GM08714 (cell line): ENCODE measurements at regions not wholly inside any gene's neighbourhood (a gene's known extent, or its start where the extent isn't known, plus 50 kb on each side); places are given as distances from the start of the nearest gene placed in this dataset.

Experiments
- H3K4me3 ChIP-seq: fragments of 200-500 bp; sonication (Bioruptor generic); 2 replicates; pipeline ENCODE4 v1.5.1; 2014; ENCODE audit warnings: mild to moderate bottlenecking, low read length, inconsistent platforms
- ZNF274 ChIP-seq: IDR thresholded peaks from 2 replicates; pipeline ENCODE4 v1.6.1; 2012; ENCODE audit warnings: mild to moderate bottlenecking, low read depth, low read length

DNA sequence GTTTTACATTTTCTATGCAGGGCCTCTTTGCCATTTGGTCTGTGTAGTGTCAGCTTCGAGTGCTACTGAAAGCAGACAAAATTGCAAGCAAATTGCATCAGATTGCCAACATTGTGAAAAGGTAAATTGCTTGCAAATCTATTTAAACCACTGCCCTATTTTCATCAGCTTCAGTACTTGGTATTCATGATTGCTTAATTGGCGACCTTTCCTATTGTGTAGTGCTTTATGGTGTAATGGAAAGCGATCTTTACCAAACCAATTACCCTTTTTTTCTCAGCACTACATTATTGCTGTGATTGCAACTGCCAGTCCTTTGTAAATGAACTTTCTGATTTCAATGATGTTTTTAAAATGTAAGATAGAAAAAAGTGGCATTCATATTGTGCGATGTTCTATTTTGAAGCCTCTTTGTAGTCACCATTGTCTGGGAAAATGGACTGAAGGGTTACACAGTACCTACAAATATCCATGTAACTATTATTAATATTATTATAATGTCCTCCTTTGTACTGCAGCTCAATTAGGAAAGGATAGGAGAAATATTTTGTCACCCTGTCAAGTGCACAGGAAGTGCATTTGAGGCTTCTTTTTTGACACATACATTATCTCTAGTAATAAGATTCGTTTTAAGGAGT is 177.7 kb upstream of the SP8 start:
- TF ChIP-seq ZNF274: no peak
- H3K4me3 ChIP-seq: no peak overlapping the region

DNA sequence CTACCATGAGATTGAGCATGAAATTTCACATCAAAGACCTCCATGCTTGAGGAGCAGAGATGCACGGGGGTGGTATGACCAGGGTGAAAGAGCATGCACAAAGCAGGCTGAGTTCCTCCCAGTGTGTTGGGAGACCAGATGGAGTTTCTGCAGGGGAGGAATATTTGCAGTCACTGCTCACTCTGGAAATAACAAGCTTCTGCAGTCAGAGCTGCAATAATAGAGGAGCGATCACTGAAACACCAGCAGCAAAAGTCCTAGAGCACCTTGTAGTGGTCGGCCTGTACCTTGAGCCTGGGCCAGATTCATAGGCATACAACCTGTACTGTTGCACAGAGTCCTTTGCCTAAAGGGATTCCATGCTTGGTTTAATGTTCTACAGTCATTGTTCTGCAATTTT is 184.5 kb upstream of the SP8 start:
- no peak overlapping the region for H3K4me3 ChIP-seq
- no peak for TF ChIP-seq ZNF274

DNA sequence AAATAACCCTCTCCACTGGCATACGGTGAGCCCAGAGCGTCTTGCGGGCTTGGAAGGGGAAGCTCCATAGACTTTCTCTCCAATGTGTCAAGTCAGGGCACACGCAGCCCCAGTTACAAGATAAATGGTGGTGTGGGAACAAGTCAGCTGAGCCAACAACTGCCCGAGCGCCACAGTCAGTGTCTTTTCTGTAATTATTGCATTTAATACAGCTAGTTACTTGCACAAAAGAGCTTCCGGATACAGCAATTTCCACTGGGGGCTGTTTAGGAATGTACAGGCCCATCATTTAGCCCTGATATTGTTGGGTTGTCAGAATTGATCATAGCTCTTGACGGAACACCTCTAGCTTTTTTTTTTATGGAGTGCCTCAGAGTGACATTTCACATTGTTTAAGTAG is 193.5 kb upstream of the SP8 start:
- TF ChIP-seq ZNF274: no peak

DNA sequence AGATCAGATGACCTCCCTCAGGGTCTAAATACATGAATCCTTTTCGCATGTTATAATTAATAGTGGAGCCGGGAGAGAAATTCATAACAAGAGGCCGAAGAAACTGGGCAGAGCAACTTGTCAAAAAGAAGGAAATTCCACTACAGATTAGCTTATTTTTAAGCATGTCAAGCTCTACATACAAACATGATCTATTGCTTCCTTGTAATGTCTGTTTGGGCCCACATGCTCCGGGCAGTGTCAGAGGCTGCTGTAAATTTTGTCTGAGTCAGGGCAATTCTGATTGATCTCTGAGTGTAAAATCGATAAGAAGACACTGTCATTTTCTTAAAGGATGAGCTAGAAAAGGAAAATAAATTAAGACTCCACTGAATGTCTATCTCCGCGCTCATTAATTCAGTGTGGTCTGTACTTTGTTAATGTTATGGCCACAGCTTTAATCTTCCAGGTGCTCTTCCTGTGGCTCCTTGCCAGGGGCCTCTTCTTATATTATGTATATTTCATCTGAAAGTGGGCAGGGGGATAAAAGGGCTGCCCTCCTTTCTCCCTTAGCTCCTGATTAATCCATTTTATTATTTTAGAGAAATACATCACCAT is 194.1 kb upstream of the SP8 start:
- TF ChIP-seq ZNF274: no peak

More for the DNA sequence above, 193.5 kb upstream of the SP8 start:
- H3K4me3 ChIP-seq: no peak overlapping the region

DNA sequence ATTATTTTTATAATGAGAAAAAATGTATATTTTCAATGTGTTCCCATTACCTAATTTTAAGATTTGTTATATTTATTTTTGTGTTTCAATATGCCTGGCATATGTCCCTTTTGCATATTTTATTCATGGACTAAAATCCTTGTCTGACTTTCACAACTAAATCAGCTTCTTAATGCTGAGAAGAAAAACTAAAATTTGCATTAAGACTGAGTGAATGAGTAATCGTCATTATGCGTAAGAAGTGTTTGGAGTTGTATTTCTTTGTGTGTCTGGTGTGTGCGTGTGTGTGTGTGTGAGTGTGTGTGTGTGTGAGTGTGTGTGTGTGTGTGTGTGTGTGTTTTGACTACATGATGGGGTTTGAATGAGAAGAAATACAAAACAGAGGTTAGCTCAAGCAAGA is 201.7 kb upstream of the SP8 start:
- TF ChIP-seq ZNF274: no peak
- H3K4me3 ChIP-seq: no peak overlapping the region

More for the DNA sequence above, 194.1 kb upstream of the SP8 start:
- no peak overlapping the region for H3K4me3 ChIP-seq

DNA sequence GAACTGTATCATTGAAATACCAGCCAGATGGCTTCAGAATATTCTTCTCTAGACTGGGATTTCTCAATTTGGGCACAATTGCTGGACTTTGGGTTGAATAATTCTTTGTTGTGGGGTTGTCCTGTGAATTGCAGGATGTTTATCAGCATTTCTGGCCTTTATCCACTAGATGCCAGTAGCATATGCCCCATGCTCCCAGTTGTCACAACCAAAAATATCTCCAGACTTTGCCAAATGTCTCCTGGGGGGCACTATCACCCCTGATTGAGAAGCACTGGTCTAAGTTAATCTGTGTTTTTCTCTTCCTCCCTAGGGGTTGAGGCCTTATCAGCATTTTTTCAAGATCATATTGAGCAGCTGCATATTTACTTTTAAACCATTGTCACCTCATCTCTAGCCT is 204.9 kb upstream of the SP8 start:
- H3K4me3 ChIP-seq: no peak overlapping the region
- no peak for TF ChIP-seq ZNF274

DNA sequence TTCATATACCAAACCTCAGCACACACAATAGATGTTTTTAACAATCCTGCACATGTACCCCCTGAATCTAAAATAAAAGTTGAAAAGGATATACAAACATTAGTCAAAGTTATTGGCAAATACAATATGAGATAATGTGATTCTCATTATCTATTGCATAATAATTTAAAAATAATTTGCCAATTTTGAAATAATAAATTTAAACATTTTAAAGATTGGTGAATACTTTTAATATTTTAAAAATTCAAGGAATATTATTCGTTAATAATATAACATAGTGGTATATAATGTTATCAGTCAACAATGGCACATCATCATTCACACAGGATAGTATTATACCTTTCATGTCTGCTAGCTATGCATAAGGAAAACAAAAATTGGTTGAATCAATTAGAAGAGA is 207.0 kb upstream of the SP8 start:
- no peak overlapping the region for H3K4me3 ChIP-seq
- TF ChIP-seq ZNF274: no peak

DNA sequence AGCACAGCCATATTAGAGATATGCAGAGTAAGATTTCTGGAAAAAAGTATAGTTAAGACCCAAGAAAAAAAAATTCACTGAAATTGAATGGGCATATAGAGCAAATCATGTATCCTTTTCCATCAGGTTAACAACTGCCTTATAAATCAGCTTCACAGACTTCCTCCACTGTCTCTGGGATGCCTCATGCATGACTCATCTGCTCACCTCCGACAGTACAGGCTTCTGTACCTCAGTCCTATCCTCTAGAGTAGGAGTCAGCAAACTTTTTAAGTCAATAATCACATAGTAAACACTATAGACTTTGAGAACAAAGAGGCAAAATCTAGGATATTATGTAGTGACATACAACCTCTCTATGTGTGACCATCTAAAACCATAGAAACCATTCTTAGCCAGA is 211.6 kb upstream of the SP8 start:
- no peak for TF ChIP-seq ZNF274
- H3K4me3 ChIP-seq: no peak overlapping the region

DNA sequence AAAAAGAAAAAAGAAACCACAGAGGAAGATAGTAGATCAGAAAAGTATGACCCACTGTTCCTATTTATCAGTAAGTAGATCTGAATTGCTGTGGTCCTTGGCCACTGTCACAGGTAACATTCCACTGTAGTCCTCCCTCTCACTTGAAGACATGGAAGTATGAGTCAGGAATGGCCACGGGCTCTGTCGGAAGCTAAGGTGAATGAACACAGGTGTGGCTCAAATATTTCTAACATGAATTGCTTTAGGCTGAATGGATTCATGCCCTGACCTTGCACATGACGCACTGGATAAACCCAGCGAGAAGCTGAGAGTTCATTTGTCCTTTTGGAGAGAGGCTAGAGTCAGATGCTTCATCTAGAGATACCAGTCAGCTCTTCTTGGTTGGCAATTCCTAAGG is 224.5 kb upstream of the SP8 start:
- H3K4me3 ChIP-seq: no peak overlapping the region
- no peak for TF ChIP-seq ZNF274

DNA sequence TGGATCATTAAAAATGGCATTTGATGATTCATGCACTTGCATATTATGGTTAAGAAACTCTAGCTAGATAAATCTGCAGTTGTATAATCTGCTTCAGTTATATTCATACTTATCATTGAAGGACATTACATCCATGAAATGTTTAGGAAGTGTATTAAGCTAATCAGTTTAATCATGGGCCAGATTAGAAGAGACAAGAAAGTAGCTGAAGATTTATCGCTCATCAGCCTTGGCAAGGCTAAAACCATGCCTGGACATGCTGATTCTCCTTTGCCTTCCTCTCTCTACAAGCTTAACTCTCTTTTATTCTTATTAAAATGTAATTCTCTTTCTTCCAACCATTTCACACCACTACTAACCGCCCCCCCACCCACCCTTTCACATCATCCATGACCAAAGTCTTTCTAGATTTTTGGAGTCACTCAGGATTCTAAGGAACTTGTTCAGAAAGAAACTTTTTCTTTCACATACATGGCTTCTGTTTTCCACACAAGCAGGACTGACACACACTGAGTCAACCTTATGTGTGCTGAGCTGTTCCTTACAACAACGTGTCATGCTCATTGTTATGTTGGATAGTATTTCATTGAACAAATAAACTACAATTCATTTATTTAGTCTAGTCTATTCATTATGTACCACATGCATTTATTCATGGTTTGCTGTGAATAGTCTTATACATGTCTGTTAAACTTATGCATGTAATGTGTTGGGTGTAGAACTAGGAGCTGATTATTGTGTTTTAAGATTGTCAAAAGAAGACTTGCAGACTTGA is 227.3 kb upstream of the SP8 start:
- no peak for TF ChIP-seq ZNF274

DNA sequence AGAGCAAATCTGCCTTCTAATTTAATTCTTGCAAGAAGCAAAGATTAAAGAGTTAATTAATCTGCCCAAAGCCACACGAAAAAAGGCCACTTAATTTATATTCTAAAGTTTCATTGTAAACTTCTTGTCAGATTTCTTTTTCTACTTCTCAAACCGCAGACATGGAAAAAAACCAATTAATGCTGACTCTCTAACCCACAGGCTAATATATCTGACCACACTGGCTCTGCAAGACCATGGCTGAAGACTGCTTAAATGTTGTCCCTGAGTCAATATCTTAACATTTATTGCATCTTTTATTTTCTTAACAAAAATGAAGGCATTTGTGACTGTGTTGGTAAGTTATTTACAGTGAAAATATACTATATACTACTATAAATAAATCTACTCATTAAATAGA is 234.0 kb upstream of the SP8 start:
- H3K4me3 ChIP-seq: no peak overlapping the region
- no peak for TF ChIP-seq ZNF274

More for the DNA sequence above, 227.3 kb upstream of the SP8 start:
- no peak overlapping the region for H3K4me3 ChIP-seq

DNA sequence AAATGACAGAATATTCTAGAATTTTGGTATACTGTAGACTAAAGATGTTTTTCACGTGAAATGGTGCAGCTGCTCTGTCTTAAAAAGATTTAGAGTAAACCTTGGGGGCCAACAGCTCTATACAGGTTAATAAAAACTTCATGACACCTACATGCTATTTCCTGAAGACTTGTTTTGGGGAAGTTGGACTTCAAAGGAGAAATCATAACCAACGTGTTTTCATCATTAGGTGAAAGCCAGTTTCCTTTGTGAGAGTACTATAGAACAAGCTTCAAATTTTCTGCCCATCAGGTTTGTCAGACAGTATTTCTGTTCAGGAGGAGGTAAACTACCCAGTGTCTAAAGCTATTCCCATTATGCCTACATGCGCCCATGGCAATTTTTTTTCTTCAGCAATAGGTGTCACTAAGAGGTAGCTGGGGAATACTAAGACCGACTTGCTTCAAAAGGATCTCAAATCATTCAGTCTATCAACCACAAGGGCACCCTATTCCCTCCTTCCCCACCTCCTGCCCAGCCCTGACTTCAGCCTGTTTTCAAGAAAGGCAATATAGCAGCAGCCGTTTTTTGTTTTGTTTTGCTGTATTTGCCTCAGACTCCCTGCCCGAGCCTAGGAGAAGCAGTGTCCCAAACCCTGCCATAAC is 237.3 kb upstream of the SP8 start:
- no peak overlapping the region for H3K4me3 ChIP-seq
- TF ChIP-seq ZNF274: no peak

DNA sequence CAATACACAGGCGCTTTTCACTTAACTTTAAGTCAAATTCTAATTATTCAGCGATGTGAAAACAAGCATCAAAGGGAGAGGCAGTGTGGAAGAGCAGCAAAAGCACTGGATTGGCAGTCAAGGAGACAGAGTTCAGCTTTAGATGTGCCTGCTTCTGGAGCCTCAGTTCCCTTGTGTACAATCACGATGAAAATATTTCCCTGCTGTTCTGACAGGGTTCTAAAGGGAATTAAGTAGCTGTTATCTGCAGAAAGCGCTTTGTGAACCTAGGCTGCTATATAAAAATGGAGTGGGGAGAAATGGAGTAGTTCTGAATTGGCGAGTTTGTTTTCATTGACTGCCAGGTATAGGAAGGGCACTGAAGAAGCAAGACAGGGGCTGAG is 237.8 kb upstream of the SP8 start:
- no peak for TF ChIP-seq ZNF274
- H3K4me3 ChIP-seq: no peak overlapping the region

DNA sequence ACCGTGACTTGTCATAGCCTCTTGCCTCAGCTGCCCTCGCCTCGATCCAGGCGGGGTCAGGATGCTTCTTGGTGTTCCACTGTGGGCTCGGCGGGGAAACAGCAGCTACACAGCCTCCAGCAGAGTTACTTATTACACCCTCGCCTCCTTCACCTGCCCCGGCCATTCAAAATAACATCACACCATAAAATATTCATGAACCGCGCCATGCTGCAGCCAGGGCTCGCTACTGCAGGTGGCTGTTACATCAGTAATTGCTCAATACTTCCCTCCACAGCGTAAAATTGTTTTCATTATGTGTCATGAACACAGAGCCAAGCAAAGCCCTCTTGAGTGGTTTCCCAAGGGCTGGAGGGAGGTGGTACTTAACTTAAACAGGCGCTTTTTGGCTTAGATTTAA is 241.5 kb upstream of the SP8 start:
- H3K4me3 ChIP-seq: no peak overlapping the region
- no peak for TF ChIP-seq ZNF274

DNA sequence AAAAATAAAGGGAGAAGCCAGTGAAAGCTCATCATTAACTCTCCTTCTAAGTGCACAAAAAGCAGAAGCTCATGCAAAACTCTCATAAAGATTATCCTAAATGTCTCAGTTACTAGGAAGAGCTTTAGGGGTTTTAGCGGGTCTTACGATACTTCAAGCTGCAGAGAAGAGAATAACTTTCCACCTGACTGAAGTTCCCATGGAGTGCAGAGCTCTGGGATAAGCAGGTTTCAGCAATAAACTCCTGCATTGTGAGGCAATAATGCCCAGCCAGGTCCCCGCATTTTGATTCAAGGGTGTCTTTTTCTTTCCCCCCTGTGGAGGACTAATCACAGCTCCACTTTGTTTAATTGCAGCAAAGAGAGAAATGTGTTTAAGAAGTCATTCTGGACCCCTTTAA is 241.9 kb upstream of the SP8 start:
- H3K4me3 ChIP-seq: no peak overlapping the region
- TF ChIP-seq ZNF274: no peak

DNA sequence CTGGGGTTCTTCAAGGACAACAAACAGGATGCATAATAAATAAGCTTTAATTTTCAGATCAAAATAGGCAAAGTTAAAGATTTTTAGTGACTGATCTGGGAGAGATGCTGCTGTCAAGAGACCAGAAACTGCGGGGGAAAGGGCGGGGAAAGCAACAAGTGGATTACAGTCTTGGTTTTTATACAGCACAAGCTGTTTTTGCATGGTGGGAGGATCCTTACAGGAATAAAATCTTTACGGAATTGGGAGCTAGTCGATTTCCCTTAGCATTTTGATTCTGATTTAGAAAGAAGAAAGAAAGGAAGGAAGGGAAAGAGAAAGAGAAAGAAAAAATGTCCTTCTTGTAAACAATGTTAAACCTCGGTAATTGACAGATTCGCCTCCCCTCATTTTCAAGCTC is 242.3 kb upstream of the SP8 start:
- H3K4me3 ChIP-seq: no peak overlapping the region
- TF ChIP-seq ZNF274: no peak
